Erythroblast (primary cell): ENCODE measurements at regions not wholly inside any gene's neighbourhood (a gene's known extent, or its start where the extent isn't known, plus 50 kb on each side); places are given as distances from the start of the nearest gene placed in this dataset.

Source experiments
- GATA1 ChIP-seq: IDR thresholded peaks from 2 replicates; pipeline ENCODE4 v1.6.1; 2011; ENCODE audit warnings: low read depth, mild to moderate bottlenecking, control low read depth, low read length, moderate library complexity
- POLR2A ChIP-seq: IDR thresholded peaks from 2 replicates; pipeline ENCODE4 v1.6.1; 2011; ENCODE audit warnings: mild to moderate bottlenecking, low read length

- no peak for TF ChIP-seq POLR2A
- TF ChIP-seq GATA1, result no peak
Observed at GRCh38 chr14:22497144-22497423, 91.9 kb downstream of the DAD1 start.
